Ectodermal cell (in vitro differentiated cells): ENCODE measurements at regions not wholly inside any gene's neighbourhood (a gene's known extent, or its start where the extent isn't known, plus 50 kb on each side); places are given as distances from the start of the nearest gene placed in this dataset.

ENCODE experiments used
- H3K27ac ChIP-seq: 2 replicates; pipeline ENCODE4 v1.7.0; 2013; ENCODE audit warnings: mild to moderate bottlenecking, low read depth, low read length; ENCODE audit not compliant: insufficient read depth, poor library complexity, severe bottlenecking
- H3K27me3 ChIP-seq: 2 replicates; pipeline ENCODE4 v1.7.0; 2013; ENCODE audit warnings: mild to moderate bottlenecking, low read length; ENCODE audit not compliant: insufficient read depth, control insufficient read depth, poor library complexity, severe bottlenecking
- H3K36me3 ChIP-seq: one replicate; pipeline ENCODE4 v1.7.0; 2013; ENCODE audit warnings: low read length; ENCODE audit not compliant: control insufficient read depth, insufficient read depth
- H3K4me1 ChIP-seq: one replicate; pipeline ENCODE4 v1.7.0; 2013; ENCODE audit warnings: low read length; ENCODE audit not compliant: control insufficient read depth, insufficient read depth
- H3K4me3 ChIP-seq: 2 replicates; pipeline ENCODE4 v1.7.0; 2013; ENCODE audit warnings: low read depth, low read length, control low read depth; ENCODE audit not compliant: insufficient read depth
- H3K9me3 ChIP-seq: 2 replicates; pipeline ENCODE4 v1.7.0; 2013; ENCODE audit warnings: mild to moderate bottlenecking, low read length, moderate library complexity; ENCODE audit not compliant: control insufficient read depth
- WGBS, 2 experiments: methylation state at CpG; one replicate each; pipeline ENCODE4 v1.1.7; 2013; ENCODE audit warnings: missing lambda C conversion rate in 2 of 2; 5-methylcytosine and 5-hydroxymethylcytosine counted together

DNA sequence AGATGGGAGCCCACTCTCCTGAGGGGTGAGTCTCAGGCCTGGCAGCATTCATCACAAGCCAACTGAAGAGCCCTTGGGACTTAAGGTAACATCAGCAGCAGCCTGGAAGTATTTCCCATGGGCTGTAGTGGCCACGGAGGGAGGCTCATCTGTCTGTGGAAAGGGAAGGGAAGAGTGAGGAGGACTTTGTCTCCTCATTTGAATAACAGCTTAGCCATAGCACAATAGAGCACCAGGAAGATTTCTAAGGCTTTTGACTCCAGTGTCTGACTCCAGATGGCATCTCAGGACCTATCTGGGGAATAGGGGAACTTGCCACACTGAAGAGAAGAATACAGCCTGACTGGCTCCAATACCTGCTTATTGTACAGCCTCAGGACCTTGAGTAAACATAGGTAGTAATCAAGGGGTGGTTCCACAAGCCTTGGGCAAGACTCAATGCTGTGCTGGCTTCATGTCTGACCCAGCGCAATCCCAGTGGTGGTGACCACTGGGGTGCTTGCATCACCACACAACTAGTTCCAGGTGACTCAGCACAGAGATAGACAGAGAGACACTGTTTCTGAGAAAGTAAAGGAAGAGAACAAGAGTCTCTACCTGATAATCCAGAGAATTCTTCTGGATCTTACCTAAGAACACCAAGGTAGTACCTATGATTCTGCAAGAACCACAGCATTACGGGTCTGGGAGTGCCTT lies 510.5 kb upstream of the CCDC179 start:
- Histone ChIP-seq H3K4me1 (no peaks in the 10 kb centered on the region), H3K9me3 (no peaks in the 10 kb centered on the region), H3K4me3 (no peak overlapping the region), H3K27me3 (no peaks in the 10 kb centered on the region), H3K27ac (no peak overlapping the region), H3K36me3 (no peaks in the 10 kb centered on the region)
- WGBS, 2 experiments = 84 to 95% methylated on average over 3 of the region's 3 CpGs

DNA sequence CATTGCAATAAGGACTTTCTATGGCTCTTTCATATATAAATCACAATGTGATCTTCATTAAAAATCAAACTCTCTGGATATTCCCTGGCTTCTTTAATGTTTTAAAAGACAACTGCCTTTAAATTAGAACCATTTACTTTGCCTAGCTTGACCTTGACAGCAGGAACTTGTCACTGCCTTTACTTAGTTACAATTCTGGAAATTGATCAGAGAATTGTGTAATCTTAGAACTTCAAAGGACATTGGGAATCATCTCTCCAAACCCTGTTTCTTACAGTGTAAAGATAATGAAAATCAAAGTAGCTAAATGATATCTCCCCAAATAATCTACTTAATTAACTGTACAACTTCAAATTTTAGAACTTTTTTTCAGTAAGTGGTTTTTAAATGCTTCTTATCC lies 517.6 kb upstream of the CCDC179 start:
- Histone ChIP-seq H3K4me1 (no peaks in the 10 kb centered on the region), H3K4me3 (no peak overlapping the region), H3K27me3 (no peaks in the 10 kb centered on the region), H3K27ac (no peak overlapping the region), H3K36me3 (no peaks in the 10 kb centered on the region), H3K9me3 (no peaks in the 10 kb centered on the region)

DNA sequence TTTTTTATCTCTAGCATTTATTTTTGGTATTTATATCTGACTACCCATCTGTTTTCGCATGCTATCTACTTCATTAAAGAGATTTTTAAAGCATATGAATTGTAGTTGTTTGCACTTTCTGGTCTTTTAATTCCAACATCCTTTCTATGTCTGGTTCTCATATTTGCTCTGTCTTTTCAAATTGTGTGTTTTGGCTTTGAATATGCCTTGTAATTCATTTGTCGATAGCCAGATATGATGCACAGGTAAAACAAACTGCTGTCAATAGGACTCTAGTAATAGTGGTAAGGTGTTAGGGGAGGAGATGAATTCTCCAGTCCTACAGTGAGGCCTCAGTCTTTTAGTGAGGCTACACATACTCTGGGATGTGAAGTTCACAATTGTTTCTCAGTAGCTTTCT lies 530.8 kb upstream of the CCDC179 start:
- Histone ChIP-seq H3K27ac (no peak overlapping the region), H3K36me3 (no peaks in the 10 kb centered on the region), H3K27me3 (no peaks in the 10 kb centered on the region), H3K4me3 (no peak overlapping the region), H3K9me3 (no peaks in the 10 kb centered on the region), H3K4me1 (no peaks in the 10 kb centered on the region)
- WGBS, 2 experiments = 90 to 94% methylated on average over 1 to 2 of the region's 2 CpGs

- no peaks in the 10 kb centered on the region for H3K9me3 ChIP-seq
- H3K4me1 ChIP-seq = no peaks in the 10 kb centered on the region
- H3K4me3 ChIP-seq = no peak overlapping the region
- WGBS, 2 experiments = 94 to 97% methylated on average over 1 to 2 of the region's 2 CpGs
- no peaks in the 10 kb centered on the region for H3K36me3 ChIP-seq
- H3K27me3 ChIP-seq = no peaks in the 10 kb centered on the region
- no peak overlapping the region for H3K27ac ChIP-seq
Measured at GRCh38 chr11:23398052-23398451, 537.8 kb upstream of the CCDC179 start.

DNA sequence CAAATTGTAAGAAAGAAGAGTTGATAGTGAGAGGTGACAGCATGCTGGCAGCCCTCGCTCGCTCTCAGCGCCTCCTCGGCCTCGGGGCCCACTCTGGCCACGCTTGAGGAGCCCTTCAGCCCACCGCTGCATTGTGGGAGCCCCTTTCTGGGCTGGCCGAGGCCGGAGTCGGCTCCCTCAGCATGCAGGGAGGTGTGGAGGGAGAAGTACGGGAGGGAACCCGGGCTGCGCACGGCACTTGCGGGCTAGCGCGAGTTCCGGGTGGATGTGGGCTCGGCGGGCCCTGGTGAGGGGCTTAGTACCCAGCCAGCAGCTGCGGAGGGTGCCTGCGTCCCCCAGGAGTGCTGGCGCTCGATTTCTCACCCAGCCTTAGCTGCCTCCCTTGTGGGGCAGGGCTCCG lies 539.7 kb upstream of the CCDC179 start:
- H3K36me3 ChIP-seq = no peaks in the 10 kb centered on the region
- H3K27me3 ChIP-seq = no peaks in the 10 kb centered on the region
- no peaks in the 10 kb centered on the region for H3K9me3 ChIP-seq
- no peak overlapping the region for H3K27ac ChIP-seq
- no peaks in the 10 kb centered on the region for H3K4me1 ChIP-seq
- WGBS, 2 experiments = 95 to 97% methylated on average over 25 of the region's 25 CpGs
- no peak overlapping the region for H3K4me3 ChIP-seq

DNA sequence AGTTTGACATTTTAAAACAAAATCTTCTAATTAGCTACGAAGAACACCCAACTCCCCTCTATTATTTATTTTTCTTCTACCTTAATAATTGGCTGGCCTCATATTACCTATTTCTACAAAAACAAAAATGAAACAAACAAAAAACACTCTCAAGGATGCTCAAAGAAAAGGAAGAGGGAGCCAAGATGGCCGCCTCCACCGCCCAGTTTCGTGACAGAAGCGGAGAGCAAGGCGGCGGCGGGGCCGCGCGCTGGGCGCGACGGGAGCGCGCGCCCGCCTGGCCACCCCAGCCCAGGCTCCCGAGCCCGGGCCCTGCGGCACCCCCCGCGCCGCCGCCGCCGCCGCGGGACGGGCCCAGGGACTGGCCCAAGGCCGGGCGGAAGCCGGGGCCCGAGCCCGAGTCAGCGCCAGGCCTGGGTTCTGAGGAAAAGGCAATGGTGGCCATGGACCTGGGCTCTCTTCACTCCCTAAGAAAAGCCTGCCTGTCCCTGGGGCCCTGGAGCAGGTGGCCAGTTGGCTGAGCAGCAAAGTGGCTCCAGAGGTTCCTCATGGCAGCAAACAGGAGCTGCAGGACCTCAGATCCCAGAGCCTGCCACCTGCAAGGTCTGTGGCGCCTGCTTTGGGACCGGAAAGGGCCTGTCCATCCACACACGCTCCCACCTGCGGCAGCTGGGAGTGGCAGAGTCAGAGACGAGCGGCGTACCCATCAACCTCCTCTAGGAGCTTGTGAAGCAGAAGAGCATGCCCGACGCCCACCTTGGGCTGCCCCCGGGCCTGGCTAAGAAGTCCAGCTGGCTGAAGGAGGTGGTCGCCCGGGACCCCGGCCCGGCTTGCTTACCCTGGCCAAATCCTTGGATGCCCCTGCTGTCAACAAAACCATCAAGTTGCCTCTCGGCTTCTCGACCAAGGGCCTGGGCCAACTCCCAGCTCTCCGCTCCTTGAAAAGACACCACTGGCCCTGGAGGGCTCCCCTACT lies 543.2 kb upstream of the CCDC179 start:
- Histone ChIP-seq H3K27me3 (no peaks in the 10 kb centered on the region), H3K36me3 (no peaks in the 10 kb centered on the region), H3K27ac (no peak overlapping the region), H3K9me3 (no peaks in the 10 kb centered on the region), H3K4me3 (no peak overlapping the region), H3K4me1 (no peaks in the 10 kb centered on the region)
- WGBS, 2 experiments = 97% methylated on average over 53 of the region's 53 CpGs

GRCh38 chr11:23404225-23405160 lies 544.2 kb upstream of the CCDC179 start:
- 95 to 96% methylated on average over 41 of the region's 41 CpGs for WGBS, 2 experiments
- Histone ChIP-seq H3K4me3 (no peak overlapping the region), H3K27me3 (no peaks in the 10 kb centered on the region), H3K9me3 (no peaks in the 10 kb centered on the region), H3K4me1 (no peaks in the 10 kb centered on the region), H3K36me3 (no peaks in the 10 kb centered on the region), H3K27ac (no peak overlapping the region)

DNA sequence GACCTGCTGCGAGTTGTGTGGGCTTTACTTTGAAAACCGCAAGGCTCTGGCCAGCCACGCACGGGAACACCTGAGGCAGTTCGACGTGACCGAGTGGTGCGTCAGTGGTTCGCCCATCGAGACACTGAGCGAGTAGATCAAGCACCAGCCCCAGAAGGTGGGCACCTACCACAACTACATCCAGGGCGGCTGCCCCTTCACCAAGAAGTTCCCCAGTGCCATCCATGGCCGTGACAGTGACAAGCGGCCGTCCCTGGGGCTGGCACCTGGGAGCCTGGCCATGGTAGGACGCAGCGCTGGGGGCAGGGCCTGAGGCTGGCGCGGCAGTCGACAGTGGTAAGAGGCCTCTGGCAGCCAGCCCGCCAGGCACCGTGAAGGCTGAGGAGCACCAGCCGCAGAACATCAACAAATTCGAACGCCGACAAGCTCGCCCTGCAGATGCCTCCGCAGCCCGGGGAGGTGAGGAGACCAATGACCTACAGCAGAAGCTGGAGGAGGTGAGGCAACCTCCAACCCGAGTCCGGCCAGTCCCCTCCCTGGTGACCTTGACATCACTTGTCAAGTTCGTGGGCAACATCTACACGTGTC lies 545.2 kb upstream of the CCDC179 start:
- no peaks in the 10 kb centered on the region for H3K27me3 ChIP-seq
- no peaks in the 10 kb centered on the region for H3K4me1 ChIP-seq
- no peak overlapping the region for H3K4me3 ChIP-seq
- H3K9me3 ChIP-seq = no peaks in the 10 kb centered on the region
- H3K36me3 ChIP-seq = no peaks in the 10 kb centered on the region
- no peak overlapping the region for H3K27ac ChIP-seq
- 97% methylated on average over 33 of the region's 33 CpGs for WGBS, 2 experiments

- H3K27me3 ChIP-seq = no peaks in the 10 kb centered on the region
- no peaks in the 10 kb centered on the region for H3K36me3 ChIP-seq
- no peak overlapping the region for H3K27ac ChIP-seq
- WGBS, 2 experiments = 95% methylated on average over 23 of the region's 23 CpGs
- H3K4me3 ChIP-seq = no peak overlapping the region
- H3K4me1 ChIP-seq = no peaks in the 10 kb centered on the region
- H3K9me3 ChIP-seq = no peaks in the 10 kb centered on the region
Measured at GRCh38 chr11:23406131-23406819, 546.0 kb upstream of the CCDC179 start.
